ENCODE measurements at regions not wholly inside any gene's neighbourhood (a gene's known extent, or its start where the extent isn't known, plus 50 kb on each side); places are given as distances from the start of the nearest gene placed in this dataset.

GRCh38 chr2:154556146-154556545 is 142.3 kb upstream of the KCNJ3 start:
- no peak for TF ChIP-seq POLR2AphosphoS5 (IDR thresholded peaks at IDR 0.05; ENCODE audit: low read depth)
- no peak for TF ChIP-seq EZH2 (IDR thresholded peaks at IDR 0.05; ENCODE audit: low read depth, unreplicated experiment)
- no peak for TF ChIP-seq CTCF (conservative IDR thresholded peaks at IDR 0.05; ENCODE audit: low read depth in 2 of 2)
- TF ChIP-seq REST (IDR thresholded peaks at IDR 0.05; ENCODE audit: unreplicated experiment) = no peak
- TF ChIP-seq ETS1 (IDR thresholded peaks at IDR 0.05) = no peak
- no peak for TF ChIP-seq CREB1 (CRISPR knock-in tag; IDR thresholded peaks at IDR 0.05; ENCODE audit: low read depth)
- TF ChIP-seq EZH2phosphoT487 (IDR thresholded peaks at IDR 0.05; ENCODE audit: unreplicated experiment) = no peak
- TF ChIP-seq ZNF462 (CRISPR knock-in tag; IDR thresholded peaks at IDR 0.05) = no peak
- TF ChIP-seq NANOG (IDR thresholded peaks at IDR 0.05; ENCODE audit: borderline replicate concordance) = no peak
- no peak for TF ChIP-seq JUNB (IDR thresholded peaks at IDR 0.05; ENCODE audit: unreplicated experiment)
